HepG2 (cell line): ENCODE measurements at regions not wholly inside any gene's neighbourhood (a gene's known extent, or its start where the extent isn't known, plus 50 kb on each side); places are given as distances from the start of the nearest gene placed in this dataset.

ENCODE experiments used
- ATAC-seq: fragments of 200-7000 bp; cut with Tn5 transposase; 3 replicates; pipeline ENCODE4 v1.9.1; 2020; ENCODE audit warnings: mild to moderate bottlenecking, moderate library complexity
- BruUV-seq: library from RNA; stranded (reverse); fragments of 400-500 nt; replicated peaks from 2 replicates; lab custom pipeline; 2021; lab: Mats Ljungman, UMichigan
- CTCF ChIA-PET: fragments of 300-600 bp; formaldehyde crosslinking; extraction: SDS; loops from one replicate; lab custom pipeline; 2021; ENCODE audit warnings: low total read pairs, inconsistent platforms, low intra/inter-chr PET ratio; lab: Yijun Ruan, JAX
- POLR2A ChIA-PET: fragments of 350-600 bp; sonication (Branson Sonifier 250); formaldehyde crosslinking; loops from one replicate; lab custom pipeline; 2020; ENCODE audit warnings: antibody characterized with exemption, inconsistent platforms; lab: Yijun Ruan, JAX
- DNase-seq: peaks from one replicate; pipeline ENCODE4 v3.0.0-alpha.2; 2015; ENCODE audit warnings: low spot score
- FAIRE-seq: peaks from 3 replicates; lab custom pipeline; 2011; peaks lifted over from hg19 to GRCh38; lab: Jason Lieb, UNC
- H2AFZ ChIP-seq: one replicate; pipeline ENCODE4 v1.6.1; 2011; ENCODE audit warnings: low read length, inconsistent platforms
- H3K27ac ChIP-seq: fragments of 300-600 bp; 3 replicates; pipeline ENCODE4 v1.8.0; 2011; ENCODE audit warnings: mixed run types, mild to moderate bottlenecking, mixed read lengths, low read length, inconsistent platforms; ENCODE audit not compliant: insufficient read depth; ENCODE audit errors: extremely low read length
- H3K27me3 ChIP-seq, 2 experiments: fragments of 200-600 bp in 1 of 2; 2 replicates in 1 of 2; 3 replicates in 1 of 2; pipeline versions ENCODE4 v1.6.0 to v1.8.0; 2011; ENCODE audit warnings: low read length in 2 of 2, mild to moderate bottlenecking in 2 of 2, moderate library complexity in 2 of 2, inconsistent platforms in 1 of 2; ENCODE audit not compliant: insufficient read depth in 2 of 2, control insufficient read depth in 1 of 2
- H3K36me3 ChIP-seq, 2 experiments: fragments of 200-600 bp in 1 of 2; replicated peaks in 1 of 2; 2 replicates in 1 of 2; 3 replicates in 1 of 2; pipeline versions ENCODE4 v1.5.1 to v1.8.0; 2011; ENCODE audit warnings: low read length in 2 of 2, inconsistent platforms in 1 of 2; ENCODE audit not compliant: insufficient read depth in 2 of 2, control insufficient read depth in 1 of 2
- H3K4me1 ChIP-seq: 2 replicates; pipeline ENCODE4 v1.5.1; 2012; ENCODE audit warnings: low read length, inconsistent platforms; ENCODE audit not compliant: insufficient read depth
- H3K4me2 ChIP-seq: 2 replicates; pipeline ENCODE4 v1.6.0; 2011; ENCODE audit warnings: low read depth, low read length, inconsistent platforms
- H3K4me3 ChIP-seq, 3 experiments: fragments of 200-600 bp in 1 of 3; sonication (generic), shearing (Covaris generic) in 1 of 3; replicated peaks in 1 of 3; 2 replicates each; pipeline ENCODE4 v1.5.1; 2011 to 2016; ENCODE audit warnings: low read length in 3 of 3, inconsistent platforms in 2 of 3, low read depth in 2 of 3, mild to moderate bottlenecking in 2 of 3, control low read depth in 1 of 3, mixed read lengths in 1 of 3; ENCODE audit not compliant: insufficient read depth in 1 of 3
- H3K79me2 ChIP-seq: one replicate; pipeline ENCODE4 v1.6.1; 2011; ENCODE audit warnings: low read length, inconsistent platforms; ENCODE audit not compliant: insufficient read depth
- H3K9ac ChIP-seq: 2 replicates; pipeline ENCODE4 v1.6.0; 2011; ENCODE audit warnings: mild to moderate bottlenecking, low read depth, low read length, inconsistent platforms; ENCODE audit not compliant: insufficient read depth
- H3K9me3 ChIP-seq: 2 replicates; pipeline ENCODE4 v1.5.1; 2012; ENCODE audit warnings: mild to moderate bottlenecking, low read length
- H4K20me1 ChIP-seq: 2 replicates; pipeline ENCODE4 v1.6.0; 2011; ENCODE audit warnings: inconsistent platforms, mild to moderate bottlenecking, low read length, moderate library complexity; ENCODE audit not compliant: insufficient read depth
- AFF4 ChIP-seq: sonication (generic); formaldehyde crosslinking; IDR thresholded peaks from 2 replicates; pipeline ENCODE4 v1.4.0; 2020; ENCODE audit warnings: missing genetic modification reagents
- CAMTA2 ChIP-seq: sonication (generic); formaldehyde crosslinking; IDR thresholded peaks from 2 replicates; pipeline ENCODE4 v1.4.0; 2020; ENCODE audit warnings: mild to moderate bottlenecking, missing genetic modification reagents, borderline replicate concordance
- CHD4 ChIP-seq: fragments of 200-600 bp; sonication (generic); IDR thresholded peaks from 2 replicates; pipeline ENCODE4 v1.7.0; 2017; ENCODE audit warnings: mild to moderate bottlenecking, low read length, borderline replicate concordance
- HDAC2 ChIP-seq: sonication (generic); formaldehyde crosslinking; IDR thresholded peaks from 2 replicates; pipeline ENCODE4 v1.4.0; 2020; ENCODE audit warnings: missing genetic modification reagents
- HOXA3 ChIP-seq: sonication (generic); formaldehyde crosslinking; IDR thresholded peaks from 2 replicates; pipeline ENCODE4 v1.5.0; 2020; ENCODE audit warnings: missing genetic modification reagents
- KLF15 ChIP-seq: sonication (generic); formaldehyde crosslinking; IDR thresholded peaks from 2 replicates; pipeline ENCODE4 v1.8.1; 2023; ENCODE audit warnings: borderline replicate concordance, mild to moderate bottlenecking, inconsistent platforms, missing genetic modification reagents, mixed read lengths
- LBX2 ChIP-seq: sonication (generic); formaldehyde crosslinking; IDR thresholded peaks from 2 replicates; pipeline ENCODE4 v1.5.0; 2020; ENCODE audit warnings: missing genetic modification reagents, mild to moderate bottlenecking, borderline replicate concordance
- MTA3 ChIP-seq: sonication (generic); formaldehyde crosslinking; IDR thresholded peaks from 2 replicates; pipeline ENCODE4 v1.4.0; 2020; ENCODE audit warnings: missing genetic modification reagents
- MYNN ChIP-seq: sonication (generic); formaldehyde crosslinking; IDR thresholded peaks from 2 replicates; pipeline ENCODE4 v1.4.0; 2020; ENCODE audit warnings: mild to moderate bottlenecking, low read depth, missing genetic modification reagents
- NFRKB ChIP-seq: fragments of 450-650 bp; IDR thresholded peaks from 2 replicates; pipeline ENCODE4 v1.6.1; 2017
- SKIL ChIP-seq: sonication (generic); formaldehyde crosslinking; IDR thresholded peaks from 2 replicates; pipeline ENCODE4 v1.8.0; 2022; ENCODE audit warnings: missing genetic modification reagents, mild to moderate bottlenecking, moderate library complexity, borderline replicate concordance
- ZNF33A ChIP-seq: sonication (generic); formaldehyde crosslinking; IDR thresholded peaks from 2 replicates; pipeline ENCODE4 v1.5.1; 2020; ENCODE audit warnings: missing genetic modification reagents, mild to moderate bottlenecking, moderate library complexity, borderline replicate concordance
- ZNF883 ChIP-seq: sonication (generic); formaldehyde crosslinking; IDR thresholded peaks from 2 replicates; pipeline ENCODE4 v1.5.1; 2020; ENCODE audit warnings: mild to moderate bottlenecking, missing genetic modification reagents; ENCODE audit errors: not compliant biosample characterization
- WGBS: methylation state at CpG from one replicate; pipeline ENCODE4 v1.1.6; 2017; ENCODE audit warnings: low lambda C conversion rate; 5-methylcytosine and 5-hydroxymethylcytosine counted together
- in situ Hi-C: cut with HindIII; loops from 2 replicates; pipeline ENCODE4 v1.10.0; 2017; ENCODE audit warnings: low pct_unique_long_range_greater_than_20kb; ENCODE audit not compliant: extremely low pct_ligation_motif_present
- intact Hi-C: fragments of 100-400 bp; cut with micrococcal nuclease; formaldehyde crosslinking; loops from one replicate; pipeline ENCODE4 v1.10.0; 2022; ENCODE audit not compliant: unreplicated experiment

- Histone ChIP-seq H3K79me2 (no peaks in the 10 kb centered on the region), H3K36me3 (no peaks in the 10 kb centered on the region), H4K20me1 (no peaks in the 10 kb centered on the region), H3K4me2 (no peak overlapping the region), H3K4me1 (no peaks in the 10 kb centered on the region), H3K4me3 (no peak overlapping the region), H3K9ac (no peak overlapping the region), H3K27ac (no peak overlapping the region), H3K27me3 (peaks cover 0 to 1% of the 10 kb centered on the region in 2 experiments; a peak in 1 of 5 replicates), H2AFZ (no peak overlapping the region), H3K9me3 (no peaks in the 10 kb centered on the region)
- no TSS peak for BruUV-seq
- in situ Hi-C loops (no loop called here), intact Hi-C loops (no loop called here)
- ChIA-PET POLR2A (no interaction called here), CTCF (no interaction called here)
- WGBS: 31% methylated on average over 8 of the region's 8 CpGs
- no peak for FAIRE-seq
- TF ChIP-seq AFF4 (CRISPR knock-in tag) (no peak), CHD4 (no peak), KLF15 (CRISPR knock-in tag) (no peak), MYNN (CRISPR knock-in tag) (no peak), HDAC2 (CRISPR knock-in tag) (no peak), LBX2 (no peak), HOXA3 (CRISPR knock-in tag) (no peak), MTA3 (CRISPR knock-in tag) (no peak), NFRKB (no peak), ZNF33A (CRISPR knock-in tag) (no peak), SKIL (CRISPR knock-in tag) (no peak), ZNF883 (CRISPR knock-in tag) (no peak), CAMTA2 (CRISPR knock-in tag) (no peak)
- DNase-seq: no peak
- ATAC-seq: no peak
Observed at GRCh38 chr15:93378558-93378957, 289.5 kb upstream of the RGMA start.
